NCI-H2029 treated with DMSO at 0.1 percent for 48 hours (cell line): ENCODE measurements at regions not wholly inside any gene's neighbourhood (a gene's known extent, or its start where the extent isn't known, plus 50 kb on each side); places are given as distances from the start of the nearest gene placed in this dataset.
"Not testable (repeated sequence)": the region's sequence is repeated elsewhere in the genome, so short reads cannot be mapped to it uniquely, and the experiment has no call there.

Source experiments
- DNase-seq: peaks from one replicate; lab custom pipeline; 2025; lab: John Stamatoyannopoulos, UW

GRCh38 chr17:37828651-37829124 is 83.8 kb upstream of the HNF1B start:
- DNase-seq, result no peak

- DNase-seq, result no peak
Observed at GRCh38 chr17:37827905-37828650, 83.2 kb upstream of the HNF1B start.

GRCh38 chr17:37826497-37827430 is 81.9 kb upstream of the HNF1B start:
- DNase-seq, result no peak

- DNase-seq, result no peak
Observed at GRCh38 chr17:37825851-37826250, 81.0 kb upstream of the HNF1B start.

- no peak for DNase-seq
Observed at GRCh38 chr17:37824534-37825485, 80.0 kb upstream of the HNF1B start.

- no peak for DNase-seq
Observed at GRCh38 chr17:37823996-37824395, 79.1 kb upstream of the HNF1B start.

GRCh38 chr17:37820995-37821713 is 76.3 kb upstream of the HNF1B start:
- no peak for DNase-seq

GRCh38 chr17:37820313-37820994 is 75.6 kb upstream of the HNF1B start:
- no peak for DNase-seq

- DNase-seq, result peak; percentile 65
Observed at GRCh38 chr17:37818689-37819088, 73.8 kb upstream of the HNF1B start.

GRCh38 chr17:37816950-37817349 is 72.1 kb upstream of the HNF1B start:
- no peak for DNase-seq

GRCh38 chr17:37815536-37815935 is 70.7 kb upstream of the HNF1B start:
- no peak for DNase-seq

- DNase-seq, result no peak
Observed at GRCh38 chr17:37813751-37814150, 68.9 kb upstream of the HNF1B start.

GRCh38 chr17:37808846-37809245 is 64.0 kb upstream of the HNF1B start:
- not testable (repeated sequence) for DNase-seq

GRCh38 chr17:37802712-37803416 is 58.0 kb upstream of the HNF1B start:
- DNase-seq, result no peak

- DNase-seq, result no peak
Observed at GRCh38 chr17:37802061-37802595, 57.3 kb upstream of the HNF1B start.

- DNase-seq, result no peak
Observed at GRCh38 chr17:37801171-37801570, 56.3 kb upstream of the HNF1B start.

GRCh38 chr17:37797206-37797605 is 52.3 kb upstream of the HNF1B start:
- DNase-seq, result no peak

GRCh38 chr17:37796076-37796475 is 51.2 kb upstream of the HNF1B start:
- DNase-seq, result no peak
